IPS-18a (cell line): ENCODE measurements at regions not wholly inside any gene's neighbourhood (a gene's known extent, or its start where the extent isn't known, plus 50 kb on each side); places are given as distances from the start of the nearest gene placed in this dataset.
"Not testable (repeated sequence)": the region's sequence is repeated elsewhere in the genome, so short reads cannot be mapped to it uniquely, and the experiment has no call there.

ENCODE experiments used
- H3K27ac ChIP-seq: one replicate; pipeline ENCODE4 v1.5.1; 2013; ENCODE audit warnings: low read length
- H3K27me3 ChIP-seq: one replicate; pipeline ENCODE4 v1.6.1; 2013; ENCODE audit warnings: mild to moderate bottlenecking, low read length; ENCODE audit not compliant: control insufficient read depth, insufficient read depth
- H3K36me3 ChIP-seq: one replicate; pipeline ENCODE4 v1.6.1; 2013; ENCODE audit warnings: low read depth, low read length; ENCODE audit not compliant: control insufficient read depth
- H3K4me1 ChIP-seq: one replicate; pipeline ENCODE4 v1.6.1; 2013; ENCODE audit warnings: low read depth, low read length; ENCODE audit not compliant: control insufficient read depth
- H3K4me3 ChIP-seq: one replicate; pipeline ENCODE4 v1.5.1; 2013; ENCODE audit warnings: low read length
- H3K9ac ChIP-seq: one replicate; pipeline ENCODE4 v1.6.1; 2013; ENCODE audit warnings: mild to moderate bottlenecking, low read length, moderate library complexity
- H3K9me3 ChIP-seq: one replicate; pipeline ENCODE4 v1.6.1; 2013; ENCODE audit warnings: low read depth, low read length; ENCODE audit not compliant: control insufficient read depth

- Histone ChIP-seq H3K9me3 (peaks cover 7% of the 10 kb centered on the region), H3K9ac (no peak overlapping the region), H3K27me3 (no peaks in the 10 kb centered on the region), H3K27ac (no peak overlapping the region), H3K4me3 (no peak overlapping the region), H3K4me1 (no peaks in the 10 kb centered on the region), H3K36me3 (no peaks in the 10 kb centered on the region)
Observed at GRCh38 chrX:27276751-27277150, 186.4 kb downstream of the PPP4R3C start.

DNA sequence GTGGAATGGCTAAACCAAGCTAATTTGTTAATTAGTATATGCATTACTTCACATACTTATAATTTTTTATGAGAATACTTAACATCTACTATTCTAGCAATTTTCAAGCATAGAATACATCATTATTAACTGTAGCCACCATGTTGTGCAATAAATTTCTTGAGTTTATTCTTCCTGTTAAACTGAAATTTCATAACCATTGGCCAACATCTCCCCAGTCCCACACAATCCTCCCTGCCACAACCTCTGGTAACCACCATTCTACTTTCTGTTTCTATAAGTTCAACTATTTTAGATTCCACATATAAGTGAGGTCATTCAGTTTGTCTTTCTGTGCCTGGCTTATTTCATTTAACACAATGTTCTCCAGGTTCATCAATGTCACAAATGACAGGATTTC is 208.5 kb downstream of the PPP4R3C start:
- no peak overlapping the region for H3K4me3 ChIP-seq
- H3K9ac ChIP-seq, result no peak overlapping the region
- H3K4me1 ChIP-seq, result no peaks in the 10 kb centered on the region
- no peaks in the 10 kb centered on the region for H3K36me3 ChIP-seq
- H3K27me3 ChIP-seq, result no peaks in the 10 kb centered on the region
- H3K27ac ChIP-seq, result no peak overlapping the region
- peaks cover 22% of the 10 kb centered on the region for H3K9me3 ChIP-seq

DNA sequence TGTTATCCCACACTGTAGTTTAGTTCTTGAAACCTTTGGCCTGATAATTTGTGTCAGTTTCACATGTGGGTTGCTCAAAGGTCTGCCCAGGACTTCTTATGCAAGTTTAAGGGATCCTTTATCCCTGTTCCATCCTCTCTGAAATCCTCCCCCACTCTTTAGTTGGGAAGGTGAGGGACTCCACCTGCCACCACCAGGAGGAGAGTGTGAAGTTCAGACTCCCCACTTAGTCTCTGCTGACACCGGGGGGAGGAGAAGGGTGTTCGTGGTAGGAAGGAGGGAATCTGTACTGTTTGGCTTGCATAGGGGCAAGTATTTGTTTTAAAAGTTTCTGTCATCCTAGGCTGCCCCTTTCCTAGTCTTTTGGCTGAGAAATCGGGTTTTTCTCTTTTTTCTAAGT is 211.8 kb downstream of the PPP4R3C start:
- H3K9me3 ChIP-seq, result peaks cover 21% of the 10 kb centered on the region
- H3K4me1 ChIP-seq, result no peaks in the 10 kb centered on the region
- no peak overlapping the region for H3K9ac ChIP-seq
- H3K27me3 ChIP-seq, result no peaks in the 10 kb centered on the region
- no peaks in the 10 kb centered on the region for H3K36me3 ChIP-seq
- no peak overlapping the region for H3K4me3 ChIP-seq
- no peak overlapping the region for H3K27ac ChIP-seq

- Histone ChIP-seq H3K27ac (no peak overlapping the region), H3K9ac (no peak overlapping the region), H3K9me3 (peaks cover 17% of the 10 kb centered on the region), H3K4me3 (no peak overlapping the region), H3K36me3 (no peaks in the 10 kb centered on the region), H3K4me1 (no peaks in the 10 kb centered on the region), H3K27me3 (no peaks in the 10 kb centered on the region)
Observed at GRCh38 chrX:27242581-27242980, 220.6 kb downstream of the PPP4R3C start.

DNA sequence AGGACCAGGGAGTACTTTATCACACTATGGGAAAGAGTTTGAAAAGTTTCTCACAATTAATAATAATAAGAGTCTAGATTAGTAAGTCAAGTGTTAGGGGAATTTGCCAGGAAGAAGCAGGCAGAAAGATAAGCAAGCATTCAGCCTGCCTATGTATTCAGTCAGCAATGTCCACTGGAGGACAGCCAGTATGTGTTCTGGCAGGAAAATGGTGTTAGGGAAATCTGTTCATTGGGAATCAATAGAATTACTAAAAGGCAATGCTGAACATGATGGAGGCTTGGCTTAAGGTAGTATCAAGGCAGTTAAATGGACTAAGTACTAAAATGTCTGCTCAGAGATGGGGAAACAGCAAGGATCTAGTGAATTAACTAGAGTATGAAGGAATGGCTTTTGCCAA is 221.2 kb downstream of the PPP4R3C start:
- H3K27ac ChIP-seq, result no peak overlapping the region
- H3K4me3 ChIP-seq, result no peak overlapping the region
- peaks cover 17% of the 10 kb centered on the region for H3K9me3 ChIP-seq

DNA sequence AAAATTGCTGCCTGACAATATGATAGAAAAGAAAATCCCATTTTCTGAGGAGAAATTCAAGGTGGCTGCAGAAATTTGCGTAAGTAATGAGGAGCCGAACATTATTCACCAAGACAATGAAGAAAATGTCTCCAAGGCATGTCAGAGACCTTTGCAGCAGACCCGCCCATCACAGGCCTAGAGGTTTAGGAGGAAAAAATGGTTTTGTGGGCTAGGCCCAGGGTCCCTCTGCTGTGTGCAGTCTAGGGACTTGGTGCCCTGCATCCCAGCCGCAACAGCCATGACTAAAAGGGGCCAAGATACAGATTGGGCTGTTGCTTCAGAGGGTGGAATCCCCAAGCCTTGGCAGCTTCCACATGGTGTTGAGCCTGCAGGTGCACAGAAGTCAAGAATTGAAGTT is 223.1 kb downstream of the PPP4R3C start:
- not testable (repeated sequence) for H3K27ac ChIP-seq, H3K4me3 ChIP-seq, H3K9ac ChIP-seq, H3K27me3 ChIP-seq, H3K4me1 ChIP-seq, H3K36me3 ChIP-seq
- peaks cover 17% of the 10 kb centered on the region for H3K9me3 ChIP-seq

More for the DNA sequence above, 221.2 kb downstream of the PPP4R3C start:
- no peaks in the 10 kb centered on the region for H3K36me3 ChIP-seq
- H3K9ac ChIP-seq, result no peak overlapping the region
- H3K27me3 ChIP-seq, result no peaks in the 10 kb centered on the region
- no peaks in the 10 kb centered on the region for H3K4me1 ChIP-seq

DNA sequence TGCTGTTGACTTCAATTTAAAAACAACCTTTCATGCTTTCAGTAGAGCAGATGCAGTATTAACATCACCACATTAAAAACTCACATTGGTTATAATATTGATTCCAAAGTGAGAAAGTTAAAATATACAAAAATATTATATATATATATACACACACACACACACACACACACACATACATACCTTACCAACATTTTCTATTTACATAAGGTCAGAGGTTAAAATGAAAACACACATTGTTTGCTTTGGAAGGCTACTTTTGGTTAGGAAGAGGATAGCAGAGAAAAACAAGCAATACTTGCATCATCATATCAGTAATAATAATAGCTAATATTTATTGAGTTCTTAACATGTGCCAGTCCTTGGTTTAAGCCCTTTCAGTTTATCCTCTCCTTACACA is 226.5 kb downstream of the PPP4R3C start:
- Histone ChIP-seq H3K27ac (no peak overlapping the region), H3K36me3 (no peaks in the 10 kb centered on the region), H3K4me3 (no peak overlapping the region), H3K9me3 (peaks cover 6% of the 10 kb centered on the region), H3K27me3 (no peaks in the 10 kb centered on the region), H3K4me1 (no peaks in the 10 kb centered on the region), H3K9ac (no peak overlapping the region)

DNA sequence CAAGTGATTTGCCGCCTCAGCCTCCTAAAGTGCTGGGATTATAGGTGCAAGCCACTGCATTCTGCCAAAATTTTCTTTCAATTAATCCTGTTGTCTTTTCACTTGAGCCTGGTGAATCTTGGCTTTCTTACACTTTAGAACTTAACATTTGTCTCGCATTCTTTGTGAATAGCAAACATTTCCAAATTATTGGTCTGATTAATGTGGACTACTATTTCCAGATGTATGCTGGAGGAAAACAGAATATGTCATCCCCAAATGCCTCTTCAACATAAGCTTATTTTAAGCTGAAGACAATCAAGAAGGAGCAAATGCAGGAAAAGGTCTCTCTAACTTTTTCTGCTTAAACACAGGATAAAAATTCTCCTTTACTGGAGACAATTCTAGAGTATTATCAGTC is 233.4 kb downstream of the PPP4R3C start:
- H3K4me3 ChIP-seq, result no peak overlapping the region
- peaks cover 5% of the 10 kb centered on the region for H3K9me3 ChIP-seq
- no peaks in the 10 kb centered on the region for H3K4me1 ChIP-seq
- H3K27me3 ChIP-seq, result no peaks in the 10 kb centered on the region
- no peak overlapping the region for H3K27ac ChIP-seq
- no peak overlapping the region for H3K9ac ChIP-seq
- H3K36me3 ChIP-seq, result no peaks in the 10 kb centered on the region

DNA sequence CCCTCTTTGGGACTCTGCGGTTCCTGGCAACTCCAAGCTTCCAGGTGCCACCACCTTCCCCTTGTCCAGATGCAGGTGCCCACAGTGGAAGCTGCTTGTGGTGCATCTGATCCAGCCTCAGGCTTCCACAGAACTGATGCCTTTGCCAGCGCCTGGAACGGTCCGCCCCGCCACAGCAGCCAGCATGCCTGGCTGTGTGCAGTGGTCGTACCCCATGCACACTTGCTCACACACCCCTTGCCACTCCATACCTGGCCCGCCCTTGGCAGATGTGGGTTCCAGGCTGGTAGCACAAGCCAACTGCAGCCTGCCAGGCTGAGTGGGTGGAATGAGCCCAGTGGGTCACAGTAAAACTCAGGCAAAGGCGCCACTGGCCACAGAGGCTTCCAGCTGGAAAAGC is 240.5 kb downstream of the PPP4R3C start:
- no peak overlapping the region for H3K4me3 ChIP-seq
- H3K27ac ChIP-seq, result no peak overlapping the region
- no peaks in the 10 kb centered on the region for H3K27me3 ChIP-seq
- peaks cover 26% of the 10 kb centered on the region for H3K9me3 ChIP-seq
- H3K9ac ChIP-seq, result no peak overlapping the region
- H3K36me3 ChIP-seq, result no peaks in the 10 kb centered on the region
- H3K4me1 ChIP-seq, result no peaks in the 10 kb centered on the region

GRCh38 chrX:27186671-27187070 is 276.5 kb downstream of the PPP4R3C start:
- Histone ChIP-seq H3K9me3 (peaks cover 15% of the 10 kb centered on the region), H3K9ac (no peak overlapping the region), H3K36me3 (no peaks in the 10 kb centered on the region), H3K4me1 (no peaks in the 10 kb centered on the region), H3K27ac (no peak overlapping the region), H3K27me3 (no peaks in the 10 kb centered on the region), H3K4me3 (no peak overlapping the region)

GRCh38 chrX:27163236-27163635 is 299.9 kb downstream of the PPP4R3C start:
- peaks cover 5% of the 10 kb centered on the region for H3K9me3 ChIP-seq

GRCh38 chrX:27162496-27162895 is 300.6 kb downstream of the PPP4R3C start:
- no peak overlapping the region for H3K4me3 ChIP-seq
- H3K27ac ChIP-seq, result no peak overlapping the region
- no peaks in the 10 kb centered on the region for H3K36me3 ChIP-seq
- H3K27me3 ChIP-seq, result no peaks in the 10 kb centered on the region
- H3K9me3 ChIP-seq, result peaks cover 5% of the 10 kb centered on the region
- no peaks in the 10 kb centered on the region for H3K4me1 ChIP-seq
- H3K9ac ChIP-seq, result no peak overlapping the region

More at GRCh38 chrX:27163236-27163635, 299.9 kb downstream of the PPP4R3C start:
- Histone ChIP-seq H3K4me1 (no peaks in the 10 kb centered on the region), H3K36me3 (no peaks in the 10 kb centered on the region), H3K27me3 (no peaks in the 10 kb centered on the region), H3K4me3 (no peak overlapping the region), H3K9ac (no peak overlapping the region), H3K27ac (no peak overlapping the region)
